ENCODE measurements at regions not wholly inside any gene's neighbourhood (a gene's known extent, or its start where the extent isn't known, plus 50 kb on each side); places are given as distances from the start of the nearest gene placed in this dataset.

DNA sequence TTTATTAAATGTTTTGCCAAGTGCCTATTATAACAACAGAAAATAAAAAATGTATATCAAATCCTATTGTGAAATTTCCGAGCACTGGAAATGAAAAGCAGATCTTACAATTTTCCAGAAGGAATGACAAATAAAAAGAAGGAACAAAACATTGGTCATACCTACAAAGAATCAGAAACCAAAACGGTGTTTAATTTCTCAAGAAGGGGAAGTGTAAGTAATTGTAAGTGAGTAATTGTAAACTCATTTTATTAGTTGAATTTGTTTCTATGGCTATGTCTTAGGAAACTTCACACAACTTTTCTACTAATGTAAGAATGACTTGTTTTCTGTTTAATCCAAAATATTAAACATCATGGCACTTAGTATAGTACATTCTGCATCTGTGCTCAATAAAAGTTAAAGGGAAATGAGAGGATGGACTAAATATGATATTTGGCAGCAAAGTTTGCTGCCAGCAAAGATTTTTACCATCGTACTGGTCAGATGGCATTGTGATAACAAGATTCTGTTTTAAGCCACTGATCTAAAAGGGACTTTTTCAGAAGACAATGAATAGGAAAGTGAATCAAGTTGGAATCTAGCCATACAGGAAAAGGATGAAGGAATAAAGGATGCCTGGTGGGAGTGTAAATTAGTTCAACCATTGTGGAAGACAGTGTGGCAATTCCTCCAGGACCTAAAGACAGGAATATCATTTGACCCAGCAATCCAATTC, 232.4 kb downstream of the NFKBIZ start:
- H3K27ac ChIP-seq (ENCODE audit: low read depth, low read length, poor library complexity, severe bottlenecking): no peak overlapping the region
- no peak overlapping the region for H2AFZ ChIP-seq (ENCODE audit: low read length)
- BruUV-seq (replicated peaks): no TSS peak
- POLR2A ChIA-PET: no interaction called here
- no peaks in the 10 kb centered on the region for H4K20me1 ChIP-seq (ENCODE audit: insufficient read depth, low read length)
- no peaks in the 10 kb centered on the region for H3K79me2 ChIP-seq (ENCODE audit: insufficient read depth, low read depth, low read length)
- no peaks in the 10 kb centered on the region for H3K4me1 ChIP-seq (ENCODE audit: insufficient read depth, low read length, poor library complexity, severe bottlenecking)
- no peaks in the 10 kb centered on the region for H3K9me3 ChIP-seq (ENCODE audit: low read length)
- intact Hi-C loops (cut with micrococcal nuclease; ENCODE audit: unreplicated experiment): no loop called here
- no peak for TF ChIP-seq CTCF (conservative IDR thresholded peaks at IDR 0.05; ENCODE audit: low read length)
- TF ChIP-seq EZH2phosphoT487 (IDR thresholded peaks at IDR 0.05; ENCODE audit: borderline replicate concordance, low read depth, low read length): no peak
- no peak overlapping the region for H3K4me2 ChIP-seq (ENCODE audit: low read length)
- H3K9me2 ChIP-seq (ENCODE audit: insufficient read depth, low read length): no peaks in the 10 kb centered on the region
- no peak for DNase-seq (ENCODE audit: low spot score)
- no peaks in the 10 kb centered on the region for H3K36me3 ChIP-seq (ENCODE audit: insufficient read depth, low read length)
- CTCF ChIA-PET (ENCODE audit: unreplicated experiment): no interaction called here
- H3K4me3 ChIP-seq (ENCODE audit: low read depth, low read length, poor library complexity, severe bottlenecking): no peak overlapping the region

GRCh38 chr3:102083473-102083872, 234.2 kb downstream of the NFKBIZ start:
- DNase-seq (ENCODE audit: low spot score): no peak
- Histone ChIP-seq H3K9me3 (ENCODE audit: low read length) (no peaks in the 10 kb centered on the region), H3K79me2 (ENCODE audit: insufficient read depth, low read depth, low read length) (no peaks in the 10 kb centered on the region), H3K4me1 (ENCODE audit: insufficient read depth, low read length, poor library complexity, severe bottlenecking) (no peaks in the 10 kb centered on the region), H3K4me3 (ENCODE audit: low read depth, low read length, poor library complexity, severe bottlenecking) (no peak overlapping the region), H3K27ac (ENCODE audit: low read depth, low read length, poor library complexity, severe bottlenecking) (no peak overlapping the region), H3K4me2 (ENCODE audit: low read length) (no peak overlapping the region), H2AFZ (ENCODE audit: low read length) (no peak overlapping the region), H4K20me1 (ENCODE audit: insufficient read depth, low read length) (no peaks in the 10 kb centered on the region), H3K36me3 (ENCODE audit: insufficient read depth, low read length) (no peaks in the 10 kb centered on the region), H3K9me2 (ENCODE audit: insufficient read depth, low read length) (no peaks in the 10 kb centered on the region)
- intact Hi-C loops (cut with micrococcal nuclease; ENCODE audit: unreplicated experiment): no loop called here
- TF ChIP-seq EZH2phosphoT487 (IDR thresholded peaks at IDR 0.05; ENCODE audit: borderline replicate concordance, low read depth, low read length) (no peak), CTCF (conservative IDR thresholded peaks at IDR 0.05; ENCODE audit: low read length) (no peak)
- POLR2A ChIA-PET: interaction anchor here (1.1 kb wide), 1 partner anchor 217 kb away, joined by 3 read pairs; no protein-coding TSS in a partner anchor
- CTCF ChIA-PET (ENCODE audit: unreplicated experiment): no interaction called here
- BruUV-seq (replicated peaks): no TSS peak

DNA sequence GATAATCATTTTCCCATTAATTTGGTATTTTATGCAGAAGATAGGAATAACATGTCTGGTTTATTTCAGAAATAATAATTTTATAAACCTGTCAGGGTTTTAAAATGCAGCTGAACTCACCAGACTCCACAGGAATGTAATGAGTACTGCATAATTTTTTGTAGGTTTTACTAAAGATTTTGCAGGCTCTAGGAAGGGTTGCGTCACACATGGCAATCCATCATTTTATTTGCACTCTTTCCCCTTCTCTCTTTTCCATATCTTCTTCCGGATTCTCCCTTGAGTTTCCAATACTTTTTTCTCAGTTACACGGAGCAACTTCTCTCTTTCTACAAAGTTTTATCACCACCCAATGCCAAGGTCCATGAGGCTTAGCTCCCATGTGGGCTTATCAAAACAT, 234.7 kb downstream of the NFKBIZ start:
- Histone ChIP-seq H3K79me2 (ENCODE audit: insufficient read depth, low read depth, low read length) (no peaks in the 10 kb centered on the region), H2AFZ (ENCODE audit: low read length) (no peak overlapping the region), H3K4me2 (ENCODE audit: low read length) (no peak overlapping the region), H4K20me1 (ENCODE audit: insufficient read depth, low read length) (no peaks in the 10 kb centered on the region), H3K36me3 (ENCODE audit: insufficient read depth, low read length) (no peaks in the 10 kb centered on the region), H3K9me2 (ENCODE audit: insufficient read depth, low read length) (no peaks in the 10 kb centered on the region), H3K4me3 (ENCODE audit: low read depth, low read length, poor library complexity, severe bottlenecking) (no peak overlapping the region), H3K9me3 (ENCODE audit: low read length) (no peaks in the 10 kb centered on the region), H3K27ac (ENCODE audit: low read depth, low read length, poor library complexity, severe bottlenecking) (no peak overlapping the region), H3K4me1 (ENCODE audit: insufficient read depth, low read length, poor library complexity, severe bottlenecking) (no peaks in the 10 kb centered on the region)
- intact Hi-C loops (cut with micrococcal nuclease; ENCODE audit: unreplicated experiment): no loop called here
- ChIA-PET POLR2A (interaction anchor here (0.6 to 2.3 kb wide), 5 partner anchors 13 to 247 kb away, joined by 3 to 9 read pairs (median 3); no protein-coding TSS in a partner anchor), CTCF (ENCODE audit: unreplicated experiment) (interaction anchor here (0.6 kb wide), 1 partner anchor 376 kb away, joined by 3 read pairs; no protein-coding TSS in a partner anchor)
- TF ChIP-seq CTCF (conservative IDR thresholded peaks at IDR 0.05; ENCODE audit: low read length) (no peak), EZH2phosphoT487 (IDR thresholded peaks at IDR 0.05; ENCODE audit: borderline replicate concordance, low read depth, low read length) (no peak)
- DNase-seq (ENCODE audit: low spot score): no peak
- BruUV-seq (replicated peaks): no TSS peak
